Naive thymus-derived CD4-positive, alpha-beta T cell (primary cell): ENCODE measurements at regions not wholly inside any gene's neighbourhood (a gene's known extent, or its start where the extent isn't known, plus 50 kb on each side); places are given as distances from the start of the nearest gene placed in this dataset.
"Not testable (repeated sequence)": the region's sequence is repeated elsewhere in the genome, so short reads cannot be mapped to it uniquely, and the experiment has no call there.

Source experiments
- ATAC-seq: fragments of 150-1000 bp; cut with Tn5 transposase; 2 replicates; pipeline ENCODE4 v1.10.0; 2021; ENCODE audit warnings: mild to moderate bottlenecking, moderate library complexity
- CTCF ChIA-PET: fragments of 350-600 bp; sonication (Branson Sonifier 250); formaldehyde crosslinking; loops from one replicate; lab custom pipeline; 2021; ENCODE audit warnings: antibody characterized with exemption; lab: Charles Lee
- POLR2A ChIA-PET: fragments of 350-600 bp; sonication (Branson Sonifier 250); formaldehyde crosslinking; loops from one replicate; lab custom pipeline; 2021; ENCODE audit warnings: antibody characterized with exemption, inconsistent platforms; lab: Charles Lee
- DNase-seq, 9 donors: peaks; one replicate each; pipeline versions ENCODE4 v3.0.0 to v3.0.0-alpha.2; 2020 to 2022; ENCODE audit warnings: mixed read lengths in 1 of 9
- H3K27ac ChIP-seq: one replicate; pipeline ENCODE4 v1.7.0; 2013; ENCODE audit warnings: mild to moderate bottlenecking, low read depth, low read length, moderate library complexity
- H3K27me3 ChIP-seq, 2 donors: one replicate each; pipeline ENCODE4 v1.7.0; 2013; ENCODE audit warnings: low read length in 2 of 2, mild to moderate bottlenecking in 2 of 2, moderate library complexity in 2 of 2; ENCODE audit not compliant: control insufficient read depth in 2 of 2, insufficient read depth in 2 of 2
- H3K36me3 ChIP-seq, 3 experiments: 1 replicate in 2 of 3; 2 replicates in 1 of 3; pipeline ENCODE4 v1.7.0; 2013; ENCODE audit warnings: low read length in 3 of 3, mild to moderate bottlenecking in 3 of 3, moderate library complexity in 1 of 3; ENCODE audit not compliant: insufficient read depth in 3 of 3, control insufficient read depth in 2 of 3
- H3K4me1 ChIP-seq, 2 donors: one replicate each; pipeline ENCODE4 v1.7.0; 2013; ENCODE audit warnings: low read length in 2 of 2, mild to moderate bottlenecking in 2 of 2, moderate library complexity in 1 of 2; ENCODE audit not compliant: control insufficient read depth in 2 of 2, insufficient read depth in 2 of 2
- H3K4me3 ChIP-seq: 2 replicates; pipeline ENCODE4 v1.7.0; 2013; ENCODE audit warnings: mild to moderate bottlenecking, low read length
- H3K9me3 ChIP-seq, 3 experiments: 1 replicate in 2 of 3; 2 replicates in 1 of 3; pipeline ENCODE4 v1.7.0; 2013; ENCODE audit warnings: low read length in 3 of 3; ENCODE audit not compliant: control insufficient read depth in 2 of 3
- H3K27ac Mint-ChIP-seq, 9 donors: one replicate each; pipeline ENCODE4 v1.8.0; 2020 to 2022; ENCODE audit warnings: mixed read lengths in 9 of 9, mild to moderate bottlenecking in 8 of 9, moderate library complexity in 5 of 9, inconsistent platforms in 2 of 9
- H3K27me3 Mint-ChIP-seq, 5 donors: one replicate each; pipeline ENCODE4 v1.8.0; 2021 to 2022; ENCODE audit warnings: mixed read lengths in 5 of 5, mild to moderate bottlenecking in 1 of 5
- H3K36me3 Mint-ChIP-seq, 5 donors: one replicate each; pipeline ENCODE4 v1.8.0; 2020 to 2022; ENCODE audit warnings: mixed read lengths in 5 of 5, mild to moderate bottlenecking in 3 of 5, inconsistent platforms in 1 of 5
- H3K4me1 Mint-ChIP-seq, 7 donors: one replicate each; pipeline ENCODE4 v1.8.0; 2020 to 2022; ENCODE audit warnings: mixed read lengths in 7 of 7, mild to moderate bottlenecking in 3 of 7, inconsistent platforms in 1 of 7
- H3K4me3 Mint-ChIP-seq, 10 donors: one replicate each; pipeline ENCODE4 v1.8.0; 2020 to 2022; ENCODE audit warnings: mild to moderate bottlenecking in 10 of 10, mixed read lengths in 10 of 10, moderate library complexity in 6 of 10, inconsistent platforms in 2 of 10
- H3K9me3 Mint-ChIP-seq, 11 donors: one replicate each; pipeline ENCODE4 v1.8.0; 2020 to 2022; ENCODE audit warnings: mixed read lengths in 11 of 11, mild to moderate bottlenecking in 4 of 11, inconsistent platforms in 1 of 11, moderate library complexity in 1 of 11
- intact Hi-C, 2 donors: fragments of 100-400 bp; cut with micrococcal nuclease; formaldehyde crosslinking; loops; one replicate each; pipeline ENCODE4 v1.15.1; 2023

DNA sequence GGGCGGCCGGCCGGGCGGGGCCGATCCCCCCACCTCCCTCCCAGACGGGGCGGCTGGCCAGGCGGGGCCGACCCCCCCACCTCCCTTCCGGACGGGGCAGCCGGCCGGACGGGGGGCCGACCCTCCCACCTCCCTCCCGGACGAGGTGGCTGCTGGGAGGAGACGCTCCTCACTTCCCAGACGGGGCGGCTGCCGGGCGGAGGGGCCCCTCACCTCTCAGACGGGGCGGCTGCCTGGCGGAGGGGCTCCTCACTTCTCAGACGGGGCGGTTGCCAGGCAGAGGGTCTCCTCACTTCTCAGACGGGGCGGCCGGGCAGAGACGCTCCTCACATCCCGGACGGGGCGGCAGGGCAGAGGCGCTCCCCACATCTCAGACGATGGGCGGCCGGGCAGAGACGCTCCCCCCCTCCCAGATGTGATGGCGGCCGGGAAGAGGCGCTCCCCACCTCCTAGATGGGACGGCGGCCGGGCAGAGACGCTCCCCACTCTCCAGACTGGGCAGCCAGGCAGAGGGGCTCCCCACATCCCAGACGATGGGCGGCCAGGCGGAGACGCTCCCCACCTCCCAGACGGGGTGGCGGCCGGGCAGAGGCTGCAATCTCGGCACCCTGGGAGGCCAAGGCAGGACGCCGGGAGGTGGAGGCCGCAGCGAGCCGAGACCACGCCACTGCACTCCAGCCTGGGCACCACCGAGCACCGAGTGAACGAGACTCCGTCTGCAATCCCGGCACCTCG is 675.8 kb downstream of the XIRP2 start:
- H3K27ac Mint-ChIP-seq, POLR2A ChIA-PET, H3K27me3 Mint-ChIP-seq, H3K4me3 Mint-ChIP-seq, DNase-seq, H3K36me3 Mint-ChIP-seq, ATAC-seq, H3K27me3 ChIP-seq, CTCF ChIA-PET, H3K4me3 ChIP-seq, H3K4me1 ChIP-seq, H3K27ac ChIP-seq, H3K36me3 ChIP-seq, H3K4me1 Mint-ChIP-seq, H3K9me3 ChIP-seq, intact Hi-C loops: not testable (repeated sequence)
- peaks cover 2 to 20% (median 8%) of the 10 kb centered on the region in 11 donors for H3K9me3 Mint-ChIP-seq

DNA sequence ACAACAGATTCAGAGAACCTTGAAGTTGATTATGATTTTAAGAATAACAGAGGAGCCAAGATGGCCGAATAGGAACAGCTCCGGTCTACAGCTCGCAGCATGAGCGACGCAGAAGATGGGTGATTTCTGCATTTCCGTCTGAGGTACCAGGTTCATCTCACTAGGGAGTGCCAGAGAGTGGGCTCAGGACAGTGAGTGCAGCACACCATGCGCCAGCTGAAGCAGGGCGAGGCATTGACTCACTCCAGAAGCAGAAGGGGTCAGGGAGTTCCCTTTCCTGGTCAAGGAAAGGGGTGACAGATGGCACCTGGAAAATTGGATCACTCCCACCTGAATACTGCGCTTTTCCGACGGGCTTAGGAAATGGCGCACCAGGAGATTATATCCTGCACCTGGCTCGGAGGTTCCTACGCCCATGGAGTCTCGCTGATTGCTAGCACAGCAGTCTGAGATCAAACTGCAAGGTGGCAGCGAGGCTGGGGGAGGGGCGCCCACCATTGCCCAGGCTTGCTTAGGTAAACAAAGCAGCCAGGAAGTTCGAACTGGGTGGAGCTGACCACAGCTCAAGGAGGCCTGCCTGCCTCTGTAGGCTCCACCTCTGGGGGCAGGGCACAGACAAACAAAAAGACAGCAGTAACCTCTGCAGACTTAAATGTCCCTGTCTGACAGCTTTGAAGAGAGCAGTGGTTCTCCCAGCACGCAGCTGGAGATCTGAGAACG is 670.2 kb downstream of the XIRP2 start:
- not testable (repeated sequence) for H3K4me3 Mint-ChIP-seq

DNA sequence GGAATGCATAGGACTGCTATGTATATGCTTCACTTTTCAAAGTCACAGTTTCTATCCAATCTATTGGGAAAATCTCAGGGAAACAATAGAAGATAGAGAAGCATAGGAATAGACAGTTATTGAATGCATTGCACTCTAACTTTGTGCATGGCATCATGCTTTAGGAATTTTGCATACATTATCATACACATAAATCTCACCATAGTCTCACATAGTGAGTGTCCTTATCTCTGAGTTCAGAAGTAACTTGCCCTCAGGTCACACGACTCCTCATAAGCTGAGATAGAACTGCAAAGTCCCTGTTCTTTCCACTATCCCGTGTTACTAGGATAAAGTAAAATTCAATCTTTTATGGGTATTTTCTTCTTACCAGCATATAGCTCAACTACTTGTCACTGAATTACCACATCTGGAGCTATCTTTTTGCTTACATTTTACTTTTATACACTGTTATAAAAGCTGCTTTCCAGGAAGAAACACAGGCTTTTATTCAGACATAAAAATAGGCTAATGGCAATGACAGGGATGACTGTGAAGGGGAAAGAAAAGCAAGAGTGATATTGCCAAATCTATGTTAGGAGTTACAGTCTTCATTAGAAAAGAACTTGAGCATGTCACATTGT is 666.9 kb downstream of the XIRP2 start:
- CTCF ChIA-PET: no interaction called here
- Mint-ChIP-seq H3K4me3 (no peak overlapping the region), H3K27me3 (peaks cover 0 to 5% (median 0%) of the 10 kb centered on the region in 5 donors), H3K9me3 (peaks cover 0 to 12% (median 4%) of the 10 kb centered on the region in 11 donors), H3K36me3 (peaks cover 0 to 5% (median 0%) of the 10 kb centered on the region in 5 donors), H3K4me1 (no peaks in the 10 kb centered on the region), H3K27ac (no peak overlapping the region)
- no peaks in the 10 kb centered on the region for H3K9me3 ChIP-seq
- no peak overlapping the region for H3K27ac ChIP-seq
- POLR2A ChIA-PET: no interaction called here
- ATAC-seq: no peak
- no peaks in the 10 kb centered on the region for H3K36me3 ChIP-seq
- no peak overlapping the region for H3K4me3 ChIP-seq
- no peaks in the 10 kb centered on the region for H3K4me1 ChIP-seq
- no peak for DNase-seq
- intact Hi-C loops: no loop called here
- H3K27me3 ChIP-seq: no peaks in the 10 kb centered on the region

More for the DNA sequence above, 670.2 kb downstream of the XIRP2 start:
- H3K36me3 Mint-ChIP-seq, H3K4me3 ChIP-seq, ATAC-seq, H3K4me1 Mint-ChIP-seq, H3K27ac Mint-ChIP-seq, POLR2A ChIA-PET, DNase-seq, intact Hi-C loops, H3K27ac ChIP-seq, H3K27me3 Mint-ChIP-seq, H3K4me1 ChIP-seq, H3K27me3 ChIP-seq, CTCF ChIA-PET, H3K36me3 ChIP-seq, H3K9me3 ChIP-seq: not testable (repeated sequence)
- peaks cover 0 to 17% (median 6%) of the 10 kb centered on the region in 11 donors for H3K9me3 Mint-ChIP-seq

DNA sequence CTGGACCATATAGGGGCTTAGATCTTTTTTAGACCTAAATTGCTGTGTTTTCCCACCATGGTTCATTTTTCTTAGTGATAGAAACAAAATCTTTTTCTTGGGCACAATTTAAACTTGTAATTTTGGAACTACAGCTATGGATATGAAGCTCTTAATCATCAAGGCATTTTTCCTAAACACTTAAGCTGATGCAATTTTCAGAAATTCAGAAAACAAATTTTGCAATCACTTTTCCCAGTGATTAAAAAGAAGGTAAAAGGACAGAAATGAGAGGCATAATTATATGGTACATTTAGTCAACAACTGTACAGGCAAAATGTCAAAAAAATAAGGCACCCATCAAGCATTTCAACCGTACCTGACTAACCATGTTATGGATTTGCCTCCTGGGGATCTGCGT is 665.4 kb downstream of the XIRP2 start:
- Mint-ChIP-seq H3K4me1 (no peaks in the 10 kb centered on the region), H3K36me3 (peaks cover 0 to 5% (median 0%) of the 10 kb centered on the region in 5 donors), H3K27ac (no peak overlapping the region), H3K4me3 (no peak overlapping the region), H3K9me3 (peaks cover 0 to 9% (median 0%) of the 10 kb centered on the region in 11 donors), H3K27me3 (peaks cover 0 to 5% (median 0%) of the 10 kb centered on the region in 5 donors)
- Histone ChIP-seq H3K27me3 (no peaks in the 10 kb centered on the region), H3K4me1 (no peaks in the 10 kb centered on the region), H3K4me3 (no peak overlapping the region), H3K36me3 (no peaks in the 10 kb centered on the region), H3K9me3 (no peaks in the 10 kb centered on the region), H3K27ac (no peak overlapping the region)
- ATAC-seq (no peak), DNase-seq (no peak)
- intact Hi-C loops: no loop called here
- POLR2A ChIA-PET: no interaction called here
- CTCF ChIA-PET: no interaction called here

DNA sequence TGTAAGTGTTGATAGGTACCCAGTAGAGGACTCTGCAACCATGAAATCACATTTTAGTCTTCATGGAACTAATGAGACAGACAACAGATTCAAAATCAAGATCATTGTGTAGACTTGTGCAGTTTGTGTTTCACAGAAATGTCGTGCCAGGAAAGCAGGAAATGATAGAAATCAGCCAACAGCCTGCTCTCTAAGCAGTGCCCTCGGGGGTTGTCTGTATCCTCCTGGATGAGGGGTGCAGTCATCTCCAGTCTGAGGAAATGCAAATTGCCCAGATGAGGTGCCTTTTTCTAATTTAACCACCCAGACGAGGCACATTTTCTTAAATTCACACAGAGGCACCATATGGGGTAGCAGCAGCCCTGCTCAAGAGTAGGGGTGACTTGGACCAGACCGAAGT is 663.1 kb downstream of the XIRP2 start:
- Histone ChIP-seq H3K9me3 (no peaks in the 10 kb centered on the region), H3K36me3 (no peaks in the 10 kb centered on the region), H3K27me3 (no peaks in the 10 kb centered on the region), H3K4me1 (no peaks in the 10 kb centered on the region), H3K4me3 (no peak overlapping the region), H3K27ac (no peak overlapping the region)
- no peak for ATAC-seq
- no peak for DNase-seq
- H3K9me3 Mint-ChIP-seq: peaks cover 0 to 7% (median 0%) of the 10 kb centered on the region in 11 donors
- ChIA-PET POLR2A (no interaction called here), CTCF (no interaction called here)
- peaks cover 0 to 5% (median 0%) of the 10 kb centered on the region in 5 donors for H3K27me3 Mint-ChIP-seq
- intact Hi-C loops: no loop called here
- no peak overlapping the region for H3K4me3 Mint-ChIP-seq
- H3K4me1 Mint-ChIP-seq: no peaks in the 10 kb centered on the region
- no peaks in the 10 kb centered on the region for H3K36me3 Mint-ChIP-seq
- no peak overlapping the region for H3K27ac Mint-ChIP-seq

DNA sequence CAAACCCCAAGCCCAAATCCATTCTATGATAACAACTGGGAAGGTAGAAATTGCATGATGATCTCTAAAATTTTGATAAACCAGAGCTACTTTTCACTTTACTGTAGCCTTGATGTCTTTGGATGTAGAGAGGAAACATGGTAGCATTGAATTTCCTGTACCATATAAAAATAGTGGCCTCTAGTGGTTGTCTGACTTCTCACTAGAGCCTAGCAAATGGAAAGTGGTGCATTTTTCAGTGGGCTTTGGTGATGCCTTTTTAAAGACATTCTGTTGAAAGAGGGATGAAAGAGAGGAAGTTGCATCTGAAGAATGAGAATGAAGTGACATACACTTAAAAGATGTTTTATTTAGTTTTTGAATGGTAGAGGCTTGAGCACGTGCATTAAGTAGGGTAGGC is 662.2 kb downstream of the XIRP2 start:
- ChIA-PET POLR2A (no interaction called here), CTCF (no interaction called here)
- H3K27ac Mint-ChIP-seq: no peak overlapping the region
- H3K4me1 ChIP-seq: no peaks in the 10 kb centered on the region
- intact Hi-C loops: no loop called here
- H3K27me3 Mint-ChIP-seq: peaks cover 0 to 5% (median 0%) of the 10 kb centered on the region in 5 donors
- no peak overlapping the region for H3K27ac ChIP-seq
- H3K4me1 Mint-ChIP-seq: no peaks in the 10 kb centered on the region
- H3K27me3 ChIP-seq: no peaks in the 10 kb centered on the region
- no peak overlapping the region for H3K4me3 Mint-ChIP-seq
- ATAC-seq: no peak
- H3K4me3 ChIP-seq: no peak overlapping the region
- H3K9me3 ChIP-seq: no peaks in the 10 kb centered on the region
- DNase-seq: no peak
- peaks cover 0 to 7% (median 0%) of the 10 kb centered on the region in 11 donors for H3K9me3 Mint-ChIP-seq
- no peaks in the 10 kb centered on the region for H3K36me3 ChIP-seq
- no peaks in the 10 kb centered on the region for H3K36me3 Mint-ChIP-seq
